ENCODE measurements at regions not wholly inside any gene's neighbourhood (a gene's known extent, or its start where the extent isn't known, plus 50 kb on each side); places are given as distances from the start of the nearest gene placed in this dataset.

GRCh38 chr12:67889931-67890330 is 99.3 kb upstream of the IFNG-AS1 start:
- ChIA-PET POLR2A (no interaction called here), CTCF (interaction anchor here (1.1 to 1.3 kb wide), 2 partner anchors 8 to 53 kb away, joined by 3 read pairs; no protein-coding TSS in a partner anchor)
- H3F3A ChIP-seq (replicated peaks; ENCODE audit: insufficient read depth) = peaks cover 7% of the 10 kb centered on the region
- H3K27ac ChIP-seq (ENCODE audit: low read depth in 2 of 2, low read length in 1 of 2) = no peak overlapping the region
- H3K4me3 ChIP-seq (ENCODE audit: low read depth in 2 of 2, low read length in 1 of 2) = no peak overlapping the region
- no peaks in the 10 kb centered on the region for H3K9me2 ChIP-seq
- no peak for DNase-seq
- TF ChIP-seq CHD2 (IDR thresholded peaks at IDR 0.05; ENCODE audit: low read length, partially characterized antibody) (no peak), NRF1 (IDR thresholded peaks at IDR 0.05; ENCODE audit: low read depth, low read length) (no peak), CTCF (IDR thresholded peaks at IDR 0.05) (no peak), ELF1 (IDR thresholded peaks at IDR 0.05) (no peak), SIN3A (IDR thresholded peaks at IDR 0.05; ENCODE audit: borderline replicate concordance, low read depth, low read length) (no peak)
- no peak overlapping the region for H3K4me2 ChIP-seq
- 68% methylated on average over 2 of the region's 2 CpGs for WGBS (ENCODE audit: low lambda C conversion rate)
- no peaks in the 10 kb centered on the region for H3K27me3 ChIP-seq (ENCODE audit: insufficient read depth)
- H3K79me2 ChIP-seq (ENCODE audit: insufficient read depth) = no peaks in the 10 kb centered on the region
- H3K36me3 ChIP-seq (replicated peaks in 1 of 2; ENCODE audit: control insufficient read depth in 1 of 2, insufficient read depth in 2 of 2, low read length in 1 of 2) = no peaks in the 10 kb centered on the region
- H3K9me3 ChIP-seq = no peaks in the 10 kb centered on the region
- H2AFZ ChIP-seq (ENCODE audit: low read depth) = no peak overlapping the region
- peaks cover 4 to 6% of the 10 kb centered on the region in 2 experiments; a peak in 3 of 4 replicates for H3K4me1 ChIP-seq (ENCODE audit: control insufficient read depth in 1 of 2, insufficient read depth in 2 of 2, low read depth in 1 of 2, low read length in 1 of 2)
- no peaks in the 10 kb centered on the region for H4K20me1 ChIP-seq (ENCODE audit: insufficient read depth)
- H3K9ac ChIP-seq = no peak overlapping the region

- H3K4me1 ChIP-seq (ENCODE audit: control insufficient read depth in 1 of 2, insufficient read depth in 2 of 2, low read depth in 1 of 2, low read length in 1 of 2) = peaks cover 4 to 5% of the 10 kb centered on the region in 2 experiments; a peak in 2 of 4 replicates
- H3K27ac ChIP-seq (ENCODE audit: low read depth in 2 of 2, low read length in 1 of 2) = no peak overlapping the region
- H3F3A ChIP-seq (replicated peaks; ENCODE audit: insufficient read depth) = no peaks in the 10 kb centered on the region
- no peaks in the 10 kb centered on the region for H3K9me3 ChIP-seq
- no peak overlapping the region for H3K4me3 ChIP-seq (ENCODE audit: low read depth in 2 of 2, low read length in 1 of 2)
- ChIA-PET POLR2A (no interaction called here), CTCF (interaction anchor here (1.1 kb wide), 1 partner anchor 7 kb away, joined by 3 read pairs; no protein-coding TSS in a partner anchor)
- 83% methylated on average over 4 of the region's 4 CpGs for whole genome bisulfite sequencing (ENCODE audit: low lambda C conversion rate)
- no peak for TF ChIP-seq REST (IDR thresholded peaks at IDR 0.05; ENCODE audit: low read depth, low read length)
- no peak for TF ChIP-seq MAX (IDR thresholded peaks at IDR 0.05; ENCODE audit: low read depth)
- no peaks in the 10 kb centered on the region for H3K27me3 ChIP-seq (ENCODE audit: insufficient read depth)
- H3K9me2 ChIP-seq = no peaks in the 10 kb centered on the region
- H4K20me1 ChIP-seq (ENCODE audit: insufficient read depth) = no peaks in the 10 kb centered on the region
- H3K4me2 ChIP-seq = no peak overlapping the region
- no peak for DNase-seq
- H2AFZ ChIP-seq (ENCODE audit: low read depth) = no peak overlapping the region; the same call in 1 of the 2 replicates
- H3K79me2 ChIP-seq (ENCODE audit: insufficient read depth) = no peaks in the 10 kb centered on the region
- no peaks in the 10 kb centered on the region for H3K36me3 ChIP-seq (replicated peaks in 1 of 2; ENCODE audit: control insufficient read depth in 1 of 2, insufficient read depth in 2 of 2, low read length in 1 of 2)
- H3K9ac ChIP-seq = no peak overlapping the region
Observed at GRCh38 chr12:67890726-67891258, 98.5 kb upstream of the IFNG-AS1 start.

Data from SK-N-SH (cell line).